K562 (cell line): ENCODE measurements at regions not wholly inside any gene's neighbourhood (a gene's known extent, or its start where the extent isn't known, plus 50 kb on each side); places are given as distances from the start of the nearest gene placed in this dataset.
A peak's percentile ranks its signal among the peaks of the same experiment; 100 is the strongest.

ENCODE experiments used
- ATAC-seq: fragments of 200-7000 bp; cut with Tn5 transposase; 3 replicates; pipeline ENCODE4 v1.9.1; 2020; ENCODE audit warnings: moderate library complexity
- BruUV-seq: library from RNA; stranded (reverse); fragments of 400-500 nt; replicated peaks from 2 replicates; lab custom pipeline; 2021; lab: Mats Ljungman, UMichigan
- CTCF ChIA-PET: fragments of 300-600 bp; formaldehyde crosslinking; extraction: SDS; loops from one replicate; lab custom pipeline; 2021; ENCODE audit warnings: low intra/inter-chr PET ratio; lab: Yijun Ruan, JAX
- POLR2A ChIA-PET: fragments of 300-600, 350-650 bp; sonication (Branson Sonifier 250); formaldehyde crosslinking; extraction: SDS; loops from one replicate; lab custom pipeline; 2021; ENCODE audit warnings: antibody characterized with exemption, inconsistent platforms; lab: Yijun Ruan, JAX
- DNase-seq, 4 experiments: peaks; one replicate each; pipeline versions ENCODE4 v3.0.0 to v3.0.0-alpha.2; 2011 to 2018; ENCODE audit warnings: low spot score in 3 of 4, mixed read lengths in 3 of 4; ENCODE audit errors: extremely low read depth in 1 of 4
- FAIRE-seq: peaks from 2 replicates; lab custom pipeline; 2011; peaks lifted over from hg19 to GRCh38; lab: Jason Lieb, UNC
- H2AFZ ChIP-seq: 2 replicates; pipeline ENCODE4 v1.6.0; 2011; ENCODE audit warnings: low read depth, low read length, control low read depth, inconsistent platforms
- H3K27ac ChIP-seq: fragments of 200-600 bp; 3 replicates; pipeline ENCODE4 v1.8.0; 2011; ENCODE audit warnings: low read depth, mild to moderate bottlenecking, control low read depth, inconsistent platforms, low read length, moderate library complexity, mixed read lengths; ENCODE audit errors: extremely low read depth
- H3K27me3 ChIP-seq, 2 experiments: fragments of 300-600 bp in 1 of 2; 2 replicates in 1 of 2; 3 replicates in 1 of 2; pipeline versions ENCODE4 v1.6.0 to v1.8.0; 2011; ENCODE audit warnings: inconsistent platforms in 2 of 2, low read length in 2 of 2, mild to moderate bottlenecking in 1 of 2, mixed read lengths in 1 of 2, moderate library complexity in 1 of 2; ENCODE audit not compliant: control insufficient read depth in 2 of 2, insufficient read depth in 2 of 2
- H3K36me3 ChIP-seq: fragments of 300-600 bp; 3 replicates; pipeline ENCODE4 v1.8.0; 2011; ENCODE audit warnings: mild to moderate bottlenecking, low read length, inconsistent platforms; ENCODE audit not compliant: control insufficient read depth, insufficient read depth
- H3K4me1 ChIP-seq, 2 experiments: fragments of 200-600 bp in 1 of 2; replicated peaks in 1 of 2; 2 replicates in 1 of 2; 3 replicates in 1 of 2; pipeline versions ENCODE4 v1.5.1 to v1.8.0; 2011; ENCODE audit warnings: inconsistent platforms in 2 of 2, low read length in 2 of 2, mild to moderate bottlenecking in 1 of 2, mixed read lengths in 1 of 2, moderate library complexity in 1 of 2; ENCODE audit not compliant: control insufficient read depth in 2 of 2, insufficient read depth in 2 of 2
- H3K4me2 ChIP-seq: 2 replicates; pipeline ENCODE4 v1.6.1; 2011; ENCODE audit warnings: low read length, control low read depth, inconsistent platforms, mixed read lengths; ENCODE audit not compliant: insufficient read depth
- H3K4me3 ChIP-seq: fragments of 200-600 bp; sonication (generic), shearing (Covaris generic); 2 replicates; pipeline ENCODE4 v1.5.1; 2016; ENCODE audit warnings: control low read depth, inconsistent platforms
- H3K79me2 ChIP-seq: fragments of 200-600 bp; 3 replicates; pipeline ENCODE4 v1.8.0; 2011; ENCODE audit warnings: low read length, inconsistent platforms; ENCODE audit not compliant: control insufficient read depth, insufficient read depth
- H3K9ac ChIP-seq, 2 experiments: 2 replicates each; pipeline versions ENCODE4 v1.6.0 to v1.6.1; 2011; ENCODE audit warnings: low read depth in 2 of 2, low read length in 2 of 2, control low read depth in 1 of 2, inconsistent platforms in 1 of 2, mild to moderate bottlenecking in 1 of 2, mixed read lengths in 1 of 2; ENCODE audit not compliant: insufficient read depth in 1 of 2
- H3K9me1 ChIP-seq: one replicate; pipeline ENCODE4 v1.6.0; 2011; ENCODE audit warnings: inconsistent platforms, mild to moderate bottlenecking, low read length, moderate library complexity; ENCODE audit not compliant: control insufficient read depth, insufficient read depth
- H3K9me3 ChIP-seq: replicated peaks from 2 replicates; pipeline ENCODE4 v1.5.1; 2011; ENCODE audit warnings: low read depth, low read length, inconsistent platforms; ENCODE audit not compliant: control insufficient read depth, insufficient read depth
- H4K20me1 ChIP-seq: replicated peaks from 2 replicates; pipeline ENCODE4 v1.6.1; 2011; ENCODE audit warnings: low read length, inconsistent platforms, mixed read lengths; ENCODE audit not compliant: control insufficient read depth, insufficient read depth
- BACH1 ChIP-seq: fragments of 200-800 bp; sonication (Bioruptor generic); IDR thresholded peaks from 2 replicates; pipeline ENCODE4 v1.6.1; 2016; ENCODE audit warnings: missing genetic modification characterization, missing compliant biosample characterization
- C11orf30 ChIP-seq: fragments of 450-650 bp; IDR thresholded peaks from 2 replicates; pipeline ENCODE4 v1.6.1; 2016; ENCODE audit warnings: low read depth, mild to moderate bottlenecking
- MTA3 ChIP-seq: fragments of 450-650 bp; formaldehyde crosslinking; IDR thresholded peaks from 2 replicates; pipeline ENCODE4 v1.6.1; 2017; ENCODE audit warnings: mild to moderate bottlenecking, borderline replicate concordance
- NRF1 ChIP-seq, 2 experiments: fragments of 450-650 bp; IDR thresholded peaks in 1 of 2; conservative IDR thresholded peaks in 1 of 2; 2 replicates each; pipeline ENCODE4 v1.6.1; 2014; ENCODE audit warnings: mild to moderate bottlenecking in 2 of 2
- POLR2A ChIP-seq: fragments of 450-650 bp; conservative IDR thresholded peaks from 2 replicates; pipeline ENCODE4 v1.6.1; 2016
- PTTG1 ChIP-seq: fragments of 450-650 bp; IDR thresholded peaks from 2 replicates; pipeline ENCODE4 v1.6.1; 2016; ENCODE audit warnings: low read depth, mild to moderate bottlenecking, missing genetic modification characterization, missing compliant biosample characterization
- RBM22 ChIP-seq: fragments of 200-400 bp; formaldehyde crosslinking; IDR thresholded peaks from 2 replicates; pipeline ENCODE4 v1.6.1; 2018; ENCODE audit warnings: low read length, low read depth; ENCODE audit not compliant: poor library complexity, severe bottlenecking
- SPI1 ChIP-seq: IDR thresholded peaks from 2 replicates; pipeline ENCODE4 v1.6.1; 2011; ENCODE audit warnings: low read depth, low read length, control low read depth, borderline replicate concordance
- SUPT5H ChIP-seq: fragments of 450-650 bp; IDR thresholded peaks from 2 replicates; pipeline ENCODE4 v1.6.1; 2016
- U2AF2 ChIP-seq: fragments of 200-400 bp; formaldehyde crosslinking; optimal IDR thresholded peaks from 2 replicates; pipeline ENCODE3; 2017; ENCODE audit warnings: low read depth, mild to moderate bottlenecking, low read length
- WGBS: fragments of 100-300 bp; shearing (Covaris generic); methylation state at CpG from one replicate; pipeline ENCODE4 v1.1.6; 2016; ENCODE audit warnings: low coverage, mixed read lengths; ENCODE audit not compliant: insufficient coverage; ENCODE audit errors: missing lambda C conversion rate; 5-methylcytosine and 5-hydroxymethylcytosine counted together
- in situ Hi-C: fragments of 300-500 bp; cut with MboI; formaldehyde crosslinking; loops from 4 replicates; pipeline ENCODE4 v1.15.0; 2018; ENCODE audit warnings: inconsistent platforms, mixed read lengths
- intact Hi-C: fragments of 100-400 bp; cut with micrococcal nuclease; formaldehyde crosslinking; loops from 2 replicates; pipeline ENCODE4 v1.14.2; 2022
- TF ChIP-seq, protein P1 (sequence below), 3 experiments: IDR thresholded peaks in 2 of 3; conservative IDR thresholded peaks in 1 of 3; 2 replicates each; pipeline ENCODE4 v1.5.1; 2011 to 2012; ENCODE audit warnings: low read length in 3 of 3, mild to moderate bottlenecking in 3 of 3, control low read depth in 2 of 3, improper control_type of control experiment in 1 of 3, inconsistent platforms in 1 of 3, low read depth in 1 of 3, mixed read lengths in 1 of 3, moderate library complexity in 1 of 3; ENCODE audit not compliant: insufficient read depth in 2 of 3

DNA sequence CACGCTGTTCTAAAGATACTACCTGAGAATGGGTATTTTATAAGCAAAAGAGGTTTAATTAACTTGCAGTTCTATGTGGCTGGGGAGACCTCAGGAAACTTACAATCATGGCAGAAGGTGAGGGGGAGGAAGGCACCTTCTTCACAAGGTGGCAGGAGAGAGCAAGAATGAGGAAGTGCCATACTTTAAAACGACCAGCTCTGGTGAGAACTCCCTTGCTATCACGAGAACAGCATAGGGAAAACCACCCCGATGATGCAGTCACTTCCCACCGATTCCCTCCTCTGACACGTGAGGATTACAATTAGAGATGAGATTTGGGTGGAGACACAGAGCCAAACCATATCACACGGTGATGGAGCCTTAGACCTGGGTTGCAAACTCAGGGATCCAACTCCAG is 317.5 kb upstream of the EEF2KMT start:
- no peak overlapping the region for H2AFZ ChIP-seq
- no peaks in the 10 kb centered on the region for H3K36me3 ChIP-seq
- H3K27ac ChIP-seq: no peak overlapping the region
- FAIRE-seq (no peak), DNase-seq (no peak), ATAC-seq (no peak)
- no peaks in the 10 kb centered on the region for H3K4me1 ChIP-seq
- H3K9me1 ChIP-seq: no peaks in the 10 kb centered on the region
- 0% methylated on average over 7 of the region's 7 CpGs for WGBS
- in situ Hi-C loops: no loop called here
- H4K20me1 ChIP-seq: 0 out of 2 replicates have a peak, but pooled peaks cover 2% of the 10 kb centered on the region
- H3K9me3 ChIP-seq: no peaks in the 10 kb centered on the region
- no peak overlapping the region for H3K4me2 ChIP-seq
- ChIA-PET CTCF (no interaction called here), POLR2A (no interaction called here)
- H3K27me3 ChIP-seq: peaks cover 0 to 5% of the 10 kb centered on the region in 2 experiments; a peak in 1 of 5 replicates
- intact Hi-C loops: no loop called here
- no TSS peak for BruUV-seq
- H3K4me3 ChIP-seq: no peak overlapping the region
- TF ChIP-seq, protein P1, sequence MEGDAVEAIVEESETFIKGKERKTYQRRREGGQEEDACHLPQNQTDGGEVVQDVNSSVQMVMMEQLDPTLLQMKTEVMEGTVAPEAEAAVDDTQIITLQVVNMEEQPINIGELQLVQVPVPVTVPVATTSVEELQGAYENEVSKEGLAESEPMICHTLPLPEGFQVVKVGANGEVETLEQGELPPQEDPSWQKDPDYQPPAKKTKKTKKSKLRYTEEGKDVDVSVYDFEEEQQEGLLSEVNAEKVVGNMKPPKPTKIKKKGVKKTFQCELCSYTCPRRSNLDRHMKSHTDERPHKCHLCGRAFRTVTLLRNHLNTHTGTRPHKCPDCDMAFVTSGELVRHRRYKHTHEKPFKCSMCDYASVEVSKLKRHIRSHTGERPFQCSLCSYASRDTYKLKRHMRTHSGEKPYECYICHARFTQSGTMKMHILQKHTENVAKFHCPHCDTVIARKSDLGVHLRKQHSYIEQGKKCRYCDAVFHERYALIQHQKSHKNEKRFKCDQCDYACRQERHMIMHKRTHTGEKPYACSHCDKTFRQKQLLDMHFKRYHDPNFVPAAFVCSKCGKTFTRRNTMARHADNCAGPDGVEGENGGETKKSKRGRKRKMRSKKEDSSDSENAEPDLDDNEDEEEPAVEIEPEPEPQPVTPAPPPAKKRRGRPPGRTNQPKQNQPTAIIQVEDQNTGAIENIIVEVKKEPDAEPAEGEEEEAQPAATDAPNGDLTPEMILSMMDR (IDR thresholded peaks at IDR 0.05 in 2 of 3, conservative IDR thresholded peaks at IDR 0.05 in 1 of 3; ENCODE audit: insufficient read depth in 2 of 3, low read depth in 1 of 3, low read length in 3 of 3): peak in 1 of 3 experiments; percentile 21; a peak in 1 of 6 replicates
- peak; percentile 85 for TF ChIP-seq SPI1
- no peak for TF ChIP-seq NRF1 (conservative IDR thresholded peaks at IDR 0.05 in 1 of 2, IDR thresholded peaks at IDR 0.05 in 1 of 2)
- no peak overlapping the region for H3K9ac ChIP-seq
- no peaks in the 10 kb centered on the region for H3K79me2 ChIP-seq

DNA sequence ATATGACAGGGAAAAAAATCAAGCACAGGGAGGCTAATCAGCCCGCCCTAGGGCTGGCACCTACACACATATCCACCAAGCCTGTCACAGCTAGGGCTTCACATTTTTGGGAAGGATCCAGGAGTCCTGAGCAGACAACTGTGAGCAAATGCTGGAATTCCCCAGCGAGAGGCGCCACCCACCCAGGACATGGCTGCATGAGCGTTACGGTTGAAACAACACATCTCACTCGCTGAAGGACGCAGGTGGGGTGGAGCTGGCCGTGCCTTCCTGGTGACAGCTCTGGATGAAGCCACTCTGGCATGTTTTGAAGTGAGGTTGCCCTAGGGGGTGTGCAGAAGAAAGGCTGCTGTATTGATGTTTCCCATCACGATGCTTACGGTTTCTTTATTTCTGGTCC is 315.1 kb upstream of the EEF2KMT start:
- H3K79me2 ChIP-seq: no peaks in the 10 kb centered on the region
- TF ChIP-seq C11orf30: no peak
- no peak for TF ChIP-seq SUPT5H
- no peak for TF ChIP-seq PTTG1 (tag)
- no peak for TF ChIP-seq POLR2A
- no peak for TF ChIP-seq MTA3
- no peak for TF ChIP-seq RBM22
- TF ChIP-seq U2AF2: no peak
- no peak for TF ChIP-seq BACH1
- TF ChIP-seq, all 486 proteins: peak for 0
- ChIA-PET CTCF (interaction anchor here (0.6 kb wide), 1 partner anchor 690 kb away, joined by 3 read pairs; no protein-coding TSS in a partner anchor), POLR2A (interaction anchor here (0.6 kb wide), 1 partner anchor 183 kb away, joined by 3 read pairs; no protein-coding TSS in a partner anchor)
- H2AFZ ChIP-seq: no peak overlapping the region
- intact Hi-C loops: no loop called here
- H3K4me1 ChIP-seq: no peaks in the 10 kb centered on the region
- no peak overlapping the region for H3K27ac ChIP-seq
- FAIRE-seq: no peak
- H3K9me3 ChIP-seq: no peaks in the 10 kb centered on the region
- no peak overlapping the region for H3K4me2 ChIP-seq
- DNase-seq: no peak
- H3K9ac ChIP-seq: no peak overlapping the region
- in situ Hi-C loops: no loop called here
- H3K27me3 ChIP-seq: peaks cover 0 to 5% of the 10 kb centered on the region in 2 experiments; a peak in 1 of 5 replicates
- 1% methylated on average over 10 of the region's 10 CpGs for WGBS
- H3K4me3 ChIP-seq: no peak overlapping the region
- no peaks in the 10 kb centered on the region for H3K36me3 ChIP-seq
- ATAC-seq: no peak
- H3K9me1 ChIP-seq: no peaks in the 10 kb centered on the region
- H4K20me1 ChIP-seq: no peaks in the 10 kb centered on the region
- BruUV-seq: no TSS peak
